Sigmoid colon (tissue), 6 donors: ENCODE measurements at regions not wholly inside any gene's neighbourhood (a gene's known extent, or its start where the extent isn't known, plus 50 kb on each side); places are given as distances from the start of the nearest gene placed in this dataset.

Source experiments
- DNase-seq: peaks from one replicate; pipeline ENCODE4 v3.0.0-alpha.2; 2019
- H3K27ac ChIP-seq, 4 donors: fragments of 200-600 bp; sonication (generic); one replicate each; pipeline ENCODE4 v1.5.1; 2016 to 2019; ENCODE audit warnings: mild to moderate bottlenecking in 1 of 4
- H3K27me3 ChIP-seq, 3 donors: fragments of 200-600 bp; sonication (generic); one replicate each; pipeline ENCODE4 v1.5.1; 2019; ENCODE audit warnings: mild to moderate bottlenecking in 1 of 3
- H3K36me3 ChIP-seq, 4 donors: fragments of 200-600 bp; sonication (generic); one replicate each; pipeline ENCODE4 v1.5.1; 2016 to 2019
- H3K4me1 ChIP-seq, 4 donors: fragments of 200-600 bp; sonication (generic); one replicate each; pipeline ENCODE4 v1.5.1; 2017 to 2019
- H3K4me3 ChIP-seq, 4 donors: fragments of 200-600 bp; sonication (generic); one replicate each; pipeline ENCODE4 v1.5.1; 2017 to 2019; ENCODE audit warnings: mild to moderate bottlenecking in 2 of 4, moderate library complexity in 1 of 4
- H3K9me3 ChIP-seq, 4 donors: fragments of 200-600 bp in 3 of 4; sonication (generic) in 3 of 4; one replicate each; pipeline versions ENCODE4 v1.5.1 to v1.6.1; 2013 to 2019
- CTCF ChIP-seq, 4 experiments: fragments of 450-650 bp in 3 of 4; fragments of 200-600 bp in 1 of 4; IDR thresholded peaks; one replicate each; pipeline ENCODE4 v1.5.1; 2016 to 2019; ENCODE audit warnings: antibody characterized with exemption in 4 of 4, mild to moderate bottlenecking in 3 of 4, moderate library complexity in 2 of 4
- EP300 ChIP-seq, 4 donors: sonication (generic); formaldehyde crosslinking; IDR thresholded peaks; one replicate each; pipeline ENCODE4 v1.6.1; 2017; ENCODE audit warnings: antibody characterized with exemption in 4 of 4
- POLR2A ChIP-seq, 2 donors: fragments of 450-650 bp; IDR thresholded peaks; one replicate each; pipeline ENCODE4 v1.6.1; 2016; ENCODE audit warnings: antibody characterized with exemption in 2 of 2, mild to moderate bottlenecking in 2 of 2, moderate library complexity in 2 of 2
- POLR2AphosphoS5 ChIP-seq, 4 donors: sonication (generic); formaldehyde crosslinking; IDR thresholded peaks; one replicate each; pipeline ENCODE4 v1.6.1; 2017; ENCODE audit warnings: antibody characterized with exemption in 4 of 4
- WGBS, 2 donors: extraction: QIAGEN DNeasy Blood & Tissue Kit; methylation state at CpG; one replicate each; pipeline ENCODE4 v1.1.7; 2013; 5-methylcytosine and 5-hydroxymethylcytosine counted together
- intact Hi-C: fragments of 100-400 bp; cut with DNase I; formaldehyde crosslinking; loops from one replicate; pipeline ENCODE4 v1.15.1; 2023
- donor health status: healthy with polysubstance abuse.
- donor health status: healthy.

- no peaks in the 10 kb centered on the region for H3K9me3 ChIP-seq
- 80 to 86% methylated on average over 3 of the region's 3 CpGs for WGBS, 2 donors
- no peak overlapping the region for H3K27ac ChIP-seq
- intact Hi-C loops: no loop called here
- no peaks in the 10 kb centered on the region for H3K27me3 ChIP-seq
- no peak overlapping the region for H3K4me3 ChIP-seq
- no peaks in the 10 kb centered on the region for H3K4me1 ChIP-seq
- H3K36me3 ChIP-seq: no peaks in the 10 kb centered on the region
- no peak for DNase-seq
- TF ChIP-seq EP300 (IDR thresholded peaks at IDR 0.05) (no peak), POLR2A (IDR thresholded peaks at IDR 0.05) (no peak), CTCF (IDR thresholded peaks at IDR 0.05) (no peak), POLR2AphosphoS5 (IDR thresholded peaks at IDR 0.05) (no peak)
Observed at GRCh38 chr4:111802191-111802590, 343.1 kb upstream of the FAM241A start.

DNA sequence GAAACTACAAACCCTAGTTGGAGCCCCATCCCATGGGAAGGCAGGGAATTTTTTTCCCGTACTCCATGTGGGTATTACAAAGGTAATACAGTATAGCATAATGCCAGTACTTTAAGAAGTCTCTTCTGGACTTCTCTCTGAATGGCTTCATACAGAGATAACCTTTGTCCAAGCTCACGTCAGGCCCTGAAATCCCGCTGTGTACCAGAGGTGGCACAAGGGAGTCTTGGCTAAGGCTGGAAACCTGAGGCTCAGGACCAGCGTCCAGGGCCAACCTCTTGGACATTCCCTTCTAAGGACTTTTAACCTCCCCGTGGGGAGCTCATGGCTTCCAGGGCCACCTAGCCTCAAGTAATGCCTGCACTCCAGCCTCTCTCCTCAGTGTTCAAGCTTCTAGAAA lies 338.9 kb upstream of the FAM241A start:
- no peak for DNase-seq
- H3K9me3 ChIP-seq: no peaks in the 10 kb centered on the region
- no peak overlapping the region for H3K4me3 ChIP-seq
- no peaks in the 10 kb centered on the region for H3K4me1 ChIP-seq
- intact Hi-C loops: no loop called here
- no peaks in the 10 kb centered on the region for H3K36me3 ChIP-seq
- no peak overlapping the region for H3K27ac ChIP-seq
- no peaks in the 10 kb centered on the region for H3K27me3 ChIP-seq
- WGBS, 2 donors: 53 to 73% methylated on average over 5 of the region's 5 CpGs
- TF ChIP-seq POLR2AphosphoS5 (IDR thresholded peaks at IDR 0.05) (no peak), EP300 (IDR thresholded peaks at IDR 0.05) (no peak), CTCF (IDR thresholded peaks at IDR 0.05) (no peak), POLR2A (IDR thresholded peaks at IDR 0.05) (no peak)

DNA sequence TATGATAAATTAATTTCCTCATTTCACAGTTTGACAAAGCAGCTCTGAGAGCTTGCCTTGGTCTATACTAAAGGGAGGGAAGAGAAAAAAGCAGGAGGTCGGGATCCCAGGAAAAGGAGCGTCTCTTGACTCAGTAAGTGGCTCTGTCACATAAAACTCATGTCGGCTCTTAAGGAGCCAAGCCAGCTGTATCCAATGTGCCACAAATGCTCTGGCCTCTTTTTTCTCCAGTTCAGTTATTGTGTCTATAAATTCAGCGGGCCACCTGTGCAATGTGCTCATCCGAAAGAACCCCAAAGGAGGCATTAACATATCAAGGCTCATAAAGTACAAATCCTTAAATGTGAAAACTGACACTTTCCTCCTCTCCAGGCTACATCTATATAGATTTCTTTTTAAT lies 337.7 kb upstream of the FAM241A start:
- 76 to 82% methylated on average over 5 of the region's 5 CpGs for WGBS, 2 donors

GRCh38 chr4:111808174-111808573 lies 337.1 kb upstream of the FAM241A start:
- DNase-seq: no peak
- no peaks in the 10 kb centered on the region for H3K4me1 ChIP-seq
- H3K9me3 ChIP-seq: no peaks in the 10 kb centered on the region
- TF ChIP-seq POLR2AphosphoS5 (IDR thresholded peaks at IDR 0.05) (no peak), CTCF (IDR thresholded peaks at IDR 0.05) (no peak), EP300 (IDR thresholded peaks at IDR 0.05) (no peak), POLR2A (IDR thresholded peaks at IDR 0.05) (no peak)
- no peaks in the 10 kb centered on the region for H3K36me3 ChIP-seq
- intact Hi-C loops: no loop called here
- no peaks in the 10 kb centered on the region for H3K27me3 ChIP-seq
- H3K4me3 ChIP-seq: no peak overlapping the region
- WGBS, 2 donors: 64 to 65% methylated on average over 2 of the region's 2 CpGs
- H3K27ac ChIP-seq: no peak overlapping the region

More for the DNA sequence above, 337.7 kb upstream of the FAM241A start:
- Histone ChIP-seq H3K36me3 (no peaks in the 10 kb centered on the region), H3K4me1 (no peaks in the 10 kb centered on the region), H3K27ac (no peak overlapping the region), H3K9me3 (no peaks in the 10 kb centered on the region), H3K27me3 (no peaks in the 10 kb centered on the region), H3K4me3 (no peak overlapping the region)
- no peak for DNase-seq
- intact Hi-C loops: no loop called here
- no peak for TF ChIP-seq POLR2A (IDR thresholded peaks at IDR 0.05)
- no peak for TF ChIP-seq EP300 (IDR thresholded peaks at IDR 0.05)
- no peak for TF ChIP-seq CTCF (IDR thresholded peaks at IDR 0.05)
- TF ChIP-seq POLR2AphosphoS5 (IDR thresholded peaks at IDR 0.05): no peak

- no peak for DNase-seq
- no peak overlapping the region for H3K27ac ChIP-seq
- no peak for TF ChIP-seq CTCF (IDR thresholded peaks at IDR 0.05)
- no peak for TF ChIP-seq POLR2AphosphoS5 (IDR thresholded peaks at IDR 0.05)
- TF ChIP-seq EP300 (IDR thresholded peaks at IDR 0.05): no peak
- TF ChIP-seq POLR2A (IDR thresholded peaks at IDR 0.05): no peak
- no peak overlapping the region for H3K4me3 ChIP-seq
- H3K36me3 ChIP-seq: no peaks in the 10 kb centered on the region
- peaks cover 0 to 8% (median 0%) of the 10 kb centered on the region in 4 donors for H3K4me1 ChIP-seq
- no peaks in the 10 kb centered on the region for H3K27me3 ChIP-seq
- intact Hi-C loops: no loop called here
- WGBS, 2 donors: 72 to 78% methylated on average over 2 of the region's 2 CpGs
- no peaks in the 10 kb centered on the region for H3K9me3 ChIP-seq
Observed at GRCh38 chr4:111811661-111812060, 333.6 kb upstream of the FAM241A start.
